GM19452 (cell line): ENCODE measurements at regions not wholly inside any gene's neighbourhood (a gene's known extent, or its start where the extent isn't known, plus 50 kb on each side); places are given as distances from the start of the nearest gene placed in this dataset.
"Not testable (repeated sequence)": the region's sequence is repeated elsewhere in the genome, so short reads cannot be mapped to it uniquely, and the experiment has no call there.

Source experiments
- ATAC-seq: cut with Tn5 transposase; IDR thresholded peaks from one replicate; pipeline ENCODE4 v1.9.1; 2021; ENCODE audit not compliant: unreplicated experiment

DNA sequence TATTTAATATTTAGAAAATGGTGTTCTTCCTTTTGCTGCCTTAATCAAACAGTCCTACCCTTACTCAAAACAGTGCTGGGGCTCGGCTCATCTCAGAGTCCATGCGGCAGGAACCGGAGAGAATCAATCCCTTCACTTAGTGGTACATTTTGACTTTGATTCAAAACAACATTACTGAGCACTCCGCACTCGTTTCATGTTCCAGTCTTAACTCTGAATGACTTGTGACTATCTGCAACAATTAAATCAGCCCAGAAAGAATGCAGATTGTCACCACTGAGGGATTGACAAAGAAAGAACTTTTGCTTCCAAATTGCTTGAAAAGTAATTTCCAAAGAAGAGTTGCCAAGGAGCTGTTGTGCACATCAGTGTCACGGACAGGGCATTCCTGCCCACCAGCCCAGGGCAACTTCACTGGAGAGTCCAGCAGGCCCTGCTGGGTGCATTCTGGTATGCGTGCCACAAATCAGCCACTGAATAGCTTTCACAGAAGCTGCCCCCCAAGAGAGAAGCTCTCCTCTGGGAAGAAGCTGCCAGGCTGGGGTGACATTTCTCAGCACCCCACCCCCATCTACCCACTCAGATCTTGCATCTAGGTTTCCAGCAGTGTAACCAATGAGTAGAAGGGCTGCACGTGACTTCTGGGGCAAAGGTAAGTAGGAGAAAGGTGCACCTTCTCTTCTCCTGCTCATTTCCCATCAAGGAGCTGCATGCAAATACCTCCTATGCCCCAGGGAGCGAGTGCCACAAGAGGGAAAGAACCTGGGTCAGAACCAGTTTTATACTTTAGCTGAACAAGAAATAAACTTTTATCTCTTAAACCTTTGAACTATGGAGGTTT is 84.6 kb upstream of the ATP8B1 start:
- ATAC-seq = no peak

DNA sequence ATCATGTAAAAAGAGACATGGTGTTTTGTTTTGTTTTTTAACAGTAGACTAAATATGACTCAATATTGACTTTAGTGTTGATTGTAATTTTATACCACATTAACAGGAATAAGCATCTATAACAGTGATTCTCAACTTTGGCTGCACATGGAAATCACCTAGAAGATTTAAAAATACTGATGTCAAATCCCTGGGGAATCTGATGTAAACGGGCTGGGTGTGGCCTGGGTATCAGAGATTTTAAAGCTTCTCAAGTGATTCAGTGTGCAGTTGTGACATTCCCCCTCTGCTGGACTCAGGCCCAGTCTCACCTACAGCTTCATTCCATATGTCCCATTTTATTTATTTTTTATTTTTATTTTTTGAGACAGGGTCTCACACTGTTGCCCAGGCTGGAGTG is 82.8 kb upstream of the ATP8B1 start:
- ATAC-seq = no peak

DNA sequence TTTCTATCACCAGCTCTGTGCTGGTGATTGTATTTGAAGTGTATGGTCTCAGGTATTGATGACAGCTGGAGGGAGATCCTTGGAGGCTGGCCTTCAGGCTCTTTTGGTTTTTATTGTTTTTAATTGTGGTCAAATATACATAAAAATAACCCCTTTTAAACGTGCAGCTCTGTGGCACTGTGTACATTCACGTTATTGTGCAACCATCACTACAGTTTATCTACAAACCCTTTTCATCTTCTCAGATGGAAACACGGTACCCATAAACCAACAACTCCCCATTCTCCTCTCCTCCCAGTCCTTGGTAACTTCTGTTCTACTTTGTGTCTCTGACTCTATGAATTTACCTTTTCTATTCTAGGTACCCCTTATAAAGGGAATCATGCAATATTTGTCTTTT is 79.3 kb upstream of the ATP8B1 start:
- ATAC-seq = no peak

DNA sequence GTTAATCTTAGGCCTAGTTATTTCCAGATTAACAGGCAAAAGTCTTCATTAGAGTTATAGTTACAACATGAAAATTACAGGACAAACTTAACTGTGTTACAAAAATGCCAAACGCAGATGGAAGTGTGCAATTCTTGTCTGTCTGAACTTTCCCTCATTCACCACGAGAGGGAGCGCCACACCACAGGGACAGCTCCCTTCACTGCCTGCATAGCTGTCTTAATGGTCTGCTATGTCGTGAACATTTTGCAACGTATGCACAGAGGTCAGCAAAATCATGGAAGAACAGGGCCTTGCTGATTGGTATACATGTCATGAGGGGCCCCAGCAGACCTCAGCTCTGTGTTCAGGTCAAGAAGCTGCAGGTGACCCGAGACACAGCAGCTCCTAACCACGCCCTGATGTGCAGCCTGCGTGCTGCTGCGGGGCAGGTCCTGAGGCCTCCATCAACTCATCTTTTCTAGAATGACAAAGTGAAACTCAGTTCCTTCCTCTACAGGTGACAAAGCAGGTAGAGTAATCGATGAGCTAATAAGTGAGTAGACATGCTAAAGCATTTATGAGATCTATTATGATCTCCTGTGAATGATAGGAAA is 78.8 kb upstream of the ATP8B1 start:
- ATAC-seq = peak; percentile 82

DNA sequence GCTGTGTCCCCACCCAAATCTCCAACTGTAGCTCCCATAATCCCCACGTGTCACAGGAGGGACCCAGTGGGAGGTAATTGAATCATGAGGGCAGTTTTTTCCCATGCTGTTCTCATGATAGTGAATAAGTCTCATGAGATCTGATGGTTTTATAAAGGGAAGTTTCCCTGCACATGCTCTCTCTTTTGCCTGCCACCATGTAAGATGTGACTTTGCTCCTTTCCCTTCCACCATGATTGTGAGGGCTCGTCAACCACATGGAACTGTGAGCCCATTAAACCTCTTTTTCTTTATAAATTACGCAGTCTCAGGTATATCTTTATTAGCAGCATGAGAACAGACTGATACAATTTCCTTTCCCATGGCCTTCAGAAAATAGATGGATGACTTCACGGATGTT is 76.8 kb upstream of the ATP8B1 start:
- not testable (repeated sequence) for ATAC-seq

DNA sequence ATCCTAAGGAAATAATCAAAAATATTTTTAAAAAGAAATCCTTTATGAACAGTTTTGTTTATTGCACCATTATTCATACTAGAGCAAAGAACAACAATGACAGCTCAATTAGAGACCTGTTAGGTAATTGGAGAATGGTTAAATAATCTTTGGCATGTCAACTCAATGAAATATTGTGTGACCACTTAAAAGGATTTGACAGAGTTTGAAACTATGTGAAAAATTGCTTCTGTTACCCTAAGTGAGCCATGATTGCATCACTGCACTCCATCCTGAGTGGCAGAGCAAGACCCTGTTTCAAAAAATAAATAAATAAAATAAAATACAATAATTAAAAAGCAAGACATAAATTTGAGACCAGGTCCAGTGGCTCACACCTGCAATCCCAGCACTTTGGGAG is 66.1 kb upstream of the ATP8B1 start:
- no peak for ATAC-seq

DNA sequence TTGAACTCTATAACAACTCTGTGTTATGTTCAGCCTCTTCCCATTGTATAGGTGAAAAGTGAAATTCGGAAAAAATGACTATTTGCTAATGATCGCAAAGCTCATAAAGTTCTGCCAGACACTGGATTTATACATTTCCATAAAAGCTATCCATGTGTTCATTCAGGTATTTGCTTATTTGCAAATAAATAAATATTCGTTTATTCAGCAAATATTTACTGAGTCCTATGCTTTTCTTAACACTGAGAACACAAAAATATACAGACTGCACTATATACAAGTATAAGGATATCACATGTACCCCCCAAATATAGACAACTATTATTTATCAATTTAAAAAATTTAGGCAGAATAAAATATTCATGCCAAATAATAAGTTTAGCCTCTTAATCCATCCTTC is 63.2 kb upstream of the ATP8B1 start:
- ATAC-seq = no peak

DNA sequence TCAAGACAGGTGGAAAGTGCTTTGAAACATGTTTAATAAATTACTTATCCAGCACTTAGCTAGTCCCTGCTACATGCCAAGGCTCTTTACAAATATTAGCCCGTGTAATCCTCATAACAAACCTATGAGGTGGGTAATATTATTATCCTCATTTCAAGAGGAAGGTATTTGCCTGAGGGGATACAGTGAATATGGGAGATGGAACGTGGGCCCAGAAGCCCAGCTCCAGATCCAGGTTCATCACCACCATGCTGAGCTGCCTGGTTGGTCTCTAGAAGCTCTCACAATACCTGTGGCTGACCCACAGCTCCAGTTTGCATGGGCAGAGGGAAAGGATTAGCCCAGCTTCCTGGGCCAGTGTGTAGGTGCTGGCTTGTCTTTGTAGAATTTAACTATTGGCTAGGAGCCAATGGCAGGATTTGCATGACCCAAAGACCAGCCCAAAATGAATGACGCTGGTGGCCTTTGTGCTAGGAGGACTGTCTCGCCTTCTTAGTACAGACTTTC is 61.6 kb upstream of the ATP8B1 start:
- no peak for ATAC-seq

DNA sequence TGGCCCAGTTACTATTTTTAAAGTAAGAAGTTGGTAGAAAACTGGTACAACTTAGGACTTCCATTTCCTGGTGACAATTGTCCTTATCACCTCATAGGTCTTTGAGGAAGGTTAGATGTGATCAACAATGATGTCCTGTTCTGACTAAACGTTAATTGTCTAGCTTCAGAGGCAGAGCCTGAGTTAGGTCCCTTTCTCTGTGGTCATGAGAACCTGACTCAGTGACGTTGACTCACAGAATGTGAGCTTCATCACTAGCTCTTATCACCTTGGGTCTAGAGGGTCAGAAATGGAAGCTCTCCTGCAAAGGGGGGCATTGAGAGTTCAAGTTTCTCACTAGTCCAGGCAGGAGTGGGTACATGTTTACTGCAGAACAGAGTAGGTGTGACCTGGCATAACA is 60.6 kb upstream of the ATP8B1 start:
- ATAC-seq = no peak

DNA sequence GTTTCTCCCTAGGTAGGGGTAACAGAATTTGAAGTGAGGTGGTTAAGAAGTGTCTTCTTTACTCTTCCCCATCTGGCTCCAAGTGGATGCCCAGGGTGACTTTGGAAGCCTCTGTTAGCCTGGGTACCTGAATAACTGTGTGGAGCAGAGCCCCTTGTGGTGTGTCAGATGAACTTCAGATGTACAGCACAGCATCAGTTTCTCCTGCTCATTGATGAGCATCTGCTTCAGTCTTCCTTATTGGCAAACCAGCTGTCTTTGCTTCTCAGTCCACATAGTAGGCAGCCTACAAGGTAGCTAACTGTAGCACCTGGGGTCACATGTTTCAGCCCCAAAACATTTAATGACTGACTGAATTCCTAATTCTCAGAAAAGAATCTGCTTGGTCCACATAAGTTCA is 56.2 kb upstream of the ATP8B1 start:
- ATAC-seq = peak; percentile 80

DNA sequence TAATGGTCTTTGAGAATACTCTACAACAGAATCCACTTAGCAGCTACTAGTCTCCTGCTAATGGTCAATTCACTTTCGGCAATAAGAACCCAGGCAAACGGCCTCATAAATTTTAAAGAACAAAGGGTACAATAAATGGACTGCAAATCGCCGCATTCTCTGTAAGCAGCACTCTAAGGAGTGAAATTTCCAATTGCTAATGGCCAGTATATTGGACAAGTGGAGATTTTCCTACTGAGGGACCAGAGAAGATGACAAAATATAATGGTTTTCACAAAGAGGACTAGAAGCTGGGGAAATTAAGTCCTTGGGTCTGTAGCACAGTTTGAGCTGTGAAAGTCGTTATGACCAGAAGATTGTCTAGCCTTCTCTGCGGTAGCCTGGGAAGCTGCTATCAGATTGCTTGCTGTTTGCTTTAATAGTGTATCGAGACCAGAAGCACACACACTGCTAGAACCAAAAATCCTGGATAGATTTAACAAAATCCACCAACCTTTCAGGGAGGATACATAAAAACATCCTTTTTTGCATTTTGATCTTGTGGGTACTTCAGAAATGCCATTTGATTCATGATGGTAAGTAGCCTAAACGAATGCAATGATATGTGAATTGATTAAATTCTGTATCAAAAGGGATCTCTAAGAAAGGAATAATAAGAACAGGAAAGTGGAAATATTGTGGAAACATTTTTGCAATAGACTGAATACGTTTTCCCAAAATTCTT is 53.6 kb upstream of the ATP8B1 start:
- no peak for ATAC-seq

DNA sequence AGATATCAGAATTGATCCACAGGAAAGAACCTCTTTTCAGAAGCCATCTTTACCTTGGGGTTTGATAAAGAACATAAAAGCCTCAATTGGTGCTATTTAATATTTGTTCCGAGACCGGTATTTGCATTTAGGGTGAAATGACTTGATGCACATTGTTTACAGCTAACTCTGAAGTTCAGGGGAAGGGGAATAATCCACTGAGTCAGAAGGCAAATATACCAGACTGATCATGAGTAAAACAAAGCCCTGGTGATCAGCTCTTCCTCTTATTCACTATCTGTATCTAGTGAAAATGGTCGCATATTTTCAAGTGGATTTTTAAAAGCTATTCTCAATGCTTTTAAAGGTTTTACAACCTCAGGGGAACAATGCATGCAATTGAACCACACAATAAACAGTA is 53.0 kb upstream of the ATP8B1 start:
- no peak for ATAC-seq

DNA sequence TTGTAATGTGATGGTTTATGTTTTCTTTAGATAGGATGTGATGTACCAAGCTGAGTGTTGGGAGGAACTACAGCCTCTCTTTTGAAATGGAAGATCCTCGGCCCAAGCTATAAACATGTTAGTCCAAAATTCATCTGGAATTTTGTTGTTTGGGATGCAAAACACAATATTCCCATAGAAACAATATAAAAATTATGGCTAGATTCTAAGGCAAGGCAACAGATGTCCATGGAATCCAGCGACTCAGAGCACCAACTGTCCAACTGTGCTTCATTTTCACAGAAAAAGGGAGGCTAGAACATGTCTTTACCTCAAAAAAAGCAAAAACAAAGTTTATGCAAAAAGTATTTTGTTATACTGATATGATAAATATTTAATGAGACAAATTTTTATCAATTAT is 52.4 kb upstream of the ATP8B1 start:
- ATAC-seq = no peak

DNA sequence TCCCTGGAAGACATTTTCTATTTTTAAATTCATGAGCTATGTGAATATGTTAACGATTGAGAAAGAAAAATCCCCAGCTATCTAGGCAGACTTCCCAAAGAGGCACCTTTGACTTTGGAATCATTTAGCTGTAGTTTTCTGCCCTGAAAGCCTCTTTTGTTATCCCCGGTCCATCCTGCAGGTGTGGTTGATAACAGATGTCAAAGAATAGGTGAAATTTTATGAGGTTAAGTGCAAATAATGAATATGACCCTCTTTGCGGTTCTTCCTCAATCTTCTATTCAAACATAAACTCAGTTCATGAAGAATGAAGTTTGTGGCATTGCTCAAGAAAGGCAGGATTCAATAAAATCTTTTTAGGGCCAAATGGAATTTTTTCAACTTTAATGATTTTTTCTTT is 51.6 kb upstream of the ATP8B1 start:
- ATAC-seq = no peak

DNA sequence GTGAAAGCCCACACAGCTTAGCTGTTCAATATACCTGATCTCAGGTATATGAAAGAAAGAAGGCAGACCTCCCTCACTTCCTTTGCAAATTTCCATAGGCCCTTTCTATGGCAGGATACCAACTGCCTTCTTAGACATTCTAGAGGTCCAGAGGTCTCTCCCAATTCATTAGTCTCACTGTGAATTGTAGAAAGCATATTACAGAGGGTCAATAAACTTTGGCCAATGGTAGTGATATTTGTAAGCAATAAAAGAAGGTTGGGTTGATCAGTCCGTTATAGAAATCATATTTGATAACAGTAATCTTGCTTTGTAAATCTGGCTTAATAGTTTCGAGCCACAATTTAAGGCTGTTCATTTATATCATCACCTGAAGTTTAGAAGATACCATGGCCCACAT is 50.7 kb upstream of the ATP8B1 start:
- ATAC-seq = no peak

DNA sequence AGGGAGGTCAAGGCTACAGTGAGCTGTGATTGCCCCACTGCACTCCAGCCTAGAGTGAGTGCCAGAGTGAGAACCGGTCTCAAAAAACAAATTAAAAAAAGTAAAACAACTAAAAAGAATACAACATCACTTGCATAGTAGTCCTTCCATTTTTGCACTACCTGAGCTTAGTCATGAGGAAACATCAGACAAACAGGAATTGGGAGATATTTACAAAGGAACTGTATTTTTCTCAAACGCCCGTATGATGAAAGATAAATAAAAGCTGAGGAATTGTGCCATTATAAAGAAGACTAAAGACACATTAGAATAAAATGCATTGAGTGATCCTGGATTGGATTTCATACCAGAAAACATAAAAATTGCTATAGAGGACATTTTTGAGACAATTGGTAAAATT is 50.0 kb upstream of the ATP8B1 start:
- ATAC-seq = no peak
